PC-3 (cell line): ENCODE measurements at regions not wholly inside any gene's neighbourhood (a gene's known extent, or its start where the extent isn't known, plus 50 kb on each side); places are given as distances from the start of the nearest gene placed in this dataset.

Experiments
- ATAC-seq: fragments of 200-7000 bp; cut with Tn5 transposase; 2 replicates; pipeline ENCODE4 v1.9.1; 2020; ENCODE audit warnings: mild to moderate bottlenecking, moderate library complexity
- BruUV-seq: library from RNA; stranded (reverse); fragments of 400-500 nt; replicated peaks from 2 replicates; lab custom pipeline; 2021; lab: Mats Ljungman, UMichigan
- CTCF ChIA-PET: fragments of 300-600 bp; sonication (Branson Sonifier 250); formaldehyde crosslinking; loops from one replicate; lab custom pipeline; 2022; ENCODE audit warnings: antibody characterized with exemption; lab: Charles Lee
- POLR2A ChIA-PET: fragments of 300-600 bp; sonication (Branson Sonifier 250); formaldehyde crosslinking; loops from one replicate; lab custom pipeline; 2022; ENCODE audit warnings: antibody characterized with exemption; ENCODE audit not compliant: unreplicated experiment; lab: Charles Lee
- DNase-seq: peaks from one replicate; pipeline ENCODE4 v3.0.0-alpha.2; 2015
- H2AFZ ChIP-seq: fragments of 300-600 bp; sonication (generic); 2 replicates; pipeline ENCODE4 v1.6.0; 2016; ENCODE audit warnings: antibody characterized with exemption, low read length
- H3F3A ChIP-seq: fragments of 300-600 bp; sonication (generic); one replicate; pipeline ENCODE4 v1.6.0; 2017; ENCODE audit warnings: antibody characterized with exemption, low read length, control low read depth, mild to moderate bottlenecking; ENCODE audit not compliant: unreplicated experiment
- H3K27ac ChIP-seq: fragments of 300-600 bp; sonication (generic); 2 replicates; pipeline ENCODE4 v1.5.1; 2016; ENCODE audit warnings: mild to moderate bottlenecking, low read length
- H3K27me3 ChIP-seq: fragments of 300-600 bp; sonication (generic); 2 replicates; pipeline ENCODE4 v1.6.1; 2016; ENCODE audit warnings: low read length, mixed read lengths
- H3K36me3 ChIP-seq: fragments of 300-600 bp; sonication (generic); 2 replicates; pipeline ENCODE4 v1.6.1; 2016; ENCODE audit warnings: low read depth, mixed run types, low read length, mixed read lengths
- H3K4me1 ChIP-seq: fragments of 300-600 bp; sonication (generic); 2 replicates; pipeline ENCODE4 v1.5.1; 2016; ENCODE audit warnings: low read length; ENCODE audit not compliant: insufficient read depth
- H3K4me2 ChIP-seq: fragments of 300-600 bp; sonication (generic); 2 replicates; pipeline ENCODE4 v1.6.0; 2016; ENCODE audit warnings: low read length
- H3K4me3 ChIP-seq: fragments of 300-600 bp; sonication (generic); 2 replicates; pipeline ENCODE4 v1.5.1; 2016; ENCODE audit warnings: mild to moderate bottlenecking, low read length, mixed read lengths
- H3K79me2 ChIP-seq: fragments of 300-600 bp; sonication (generic); 2 replicates; pipeline ENCODE4 v1.6.1; 2017; ENCODE audit warnings: low read length, mixed read lengths
- H3K9ac ChIP-seq: fragments of 300-600 bp; sonication (generic); 2 replicates; pipeline ENCODE4 v1.6.0; 2016; ENCODE audit warnings: mild to moderate bottlenecking, low read length
- H3K9me2 ChIP-seq: fragments of 300-600 bp; sonication (generic); replicated peaks from 2 replicates; pipeline ENCODE4 v1.6.1; 2016; ENCODE audit warnings: mixed run types, low read length, mixed read lengths
- H3K9me3 ChIP-seq: fragments of 300-600 bp; sonication (generic); 2 replicates; pipeline ENCODE4 v1.6.1; 2016; ENCODE audit warnings: low read length, mixed read lengths
- H4K20me1 ChIP-seq: fragments of 300-600 bp; sonication (generic); 2 replicates; pipeline ENCODE4 v1.6.1; 2016; ENCODE audit warnings: low read length, mixed read lengths
- EZH2 ChIP-seq: fragments of 300-600 bp; sonication (generic); IDR thresholded peaks from one replicate; pipeline ENCODE4 v1.6.1; 2017; ENCODE audit warnings: antibody characterized with exemption, mild to moderate bottlenecking, low read length; ENCODE audit not compliant: unreplicated experiment
- EZH2phosphoT487 ChIP-seq: fragments of 300-600 bp; sonication (generic); IDR thresholded peaks from 2 replicates; pipeline ENCODE4 v1.6.1; 2018; ENCODE audit warnings: mild to moderate bottlenecking, antibody characterized with exemption, low read length, borderline replicate concordance
- intact Hi-C: fragments of 100-400 bp; cut with micrococcal nuclease; formaldehyde crosslinking; loops from 2 replicates; pipeline ENCODE4 v1.9.0; 2023
- TF ChIP-seq, protein P1 (sequence below): fragments of 300-600 bp; sonication (generic); conservative IDR thresholded peaks from 2 replicates; pipeline ENCODE4 v1.5.1; 2017; ENCODE audit warnings: antibody characterized with exemption, low read depth, mild to moderate bottlenecking, low read length

GRCh38 chr6:139612135-139612465, 237.7 kb upstream of the CITED2 start:
- ChIA-PET CTCF (no interaction called here), POLR2A (no interaction called here)
- intact Hi-C loops = no loop called here
- TF ChIP-seq, protein P1, sequence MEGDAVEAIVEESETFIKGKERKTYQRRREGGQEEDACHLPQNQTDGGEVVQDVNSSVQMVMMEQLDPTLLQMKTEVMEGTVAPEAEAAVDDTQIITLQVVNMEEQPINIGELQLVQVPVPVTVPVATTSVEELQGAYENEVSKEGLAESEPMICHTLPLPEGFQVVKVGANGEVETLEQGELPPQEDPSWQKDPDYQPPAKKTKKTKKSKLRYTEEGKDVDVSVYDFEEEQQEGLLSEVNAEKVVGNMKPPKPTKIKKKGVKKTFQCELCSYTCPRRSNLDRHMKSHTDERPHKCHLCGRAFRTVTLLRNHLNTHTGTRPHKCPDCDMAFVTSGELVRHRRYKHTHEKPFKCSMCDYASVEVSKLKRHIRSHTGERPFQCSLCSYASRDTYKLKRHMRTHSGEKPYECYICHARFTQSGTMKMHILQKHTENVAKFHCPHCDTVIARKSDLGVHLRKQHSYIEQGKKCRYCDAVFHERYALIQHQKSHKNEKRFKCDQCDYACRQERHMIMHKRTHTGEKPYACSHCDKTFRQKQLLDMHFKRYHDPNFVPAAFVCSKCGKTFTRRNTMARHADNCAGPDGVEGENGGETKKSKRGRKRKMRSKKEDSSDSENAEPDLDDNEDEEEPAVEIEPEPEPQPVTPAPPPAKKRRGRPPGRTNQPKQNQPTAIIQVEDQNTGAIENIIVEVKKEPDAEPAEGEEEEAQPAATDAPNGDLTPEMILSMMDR = no peak
- TF ChIP-seq EZH2 (no peak), EZH2phosphoT487 (no peak)
- H3K9me2 ChIP-seq = no peaks in the 10 kb centered on the region
- no peaks in the 10 kb centered on the region for H3K79me2 ChIP-seq
- no peaks in the 10 kb centered on the region for H4K20me1 ChIP-seq
- H3K4me2 ChIP-seq = no peak overlapping the region
- no peaks in the 10 kb centered on the region for H3K4me1 ChIP-seq
- H3K9ac ChIP-seq = no peak overlapping the region
- no peaks in the 10 kb centered on the region for H3F3A ChIP-seq
- BruUV-seq = no TSS peak
- no peaks in the 10 kb centered on the region for H3K36me3 ChIP-seq
- H3K4me3 ChIP-seq = no peak overlapping the region
- no peaks in the 10 kb centered on the region for H3K27me3 ChIP-seq
- DNase-seq (no peak), ATAC-seq (no peak)
- no peak overlapping the region for H2AFZ ChIP-seq
- H3K9me3 ChIP-seq = no peaks in the 10 kb centered on the region
- no peak overlapping the region for H3K27ac ChIP-seq

GRCh38 chr6:139611327-139612134, 237.1 kb upstream of the CITED2 start:
- no TSS peak for BruUV-seq
- H3K27me3 ChIP-seq = no peaks in the 10 kb centered on the region
- no peaks in the 10 kb centered on the region for H3K9me2 ChIP-seq
- CTCF ChIA-PET = no interaction called here
- intact Hi-C loops = no loop called here
- no peaks in the 10 kb centered on the region for H3K36me3 ChIP-seq
- no peaks in the 10 kb centered on the region for H3K79me2 ChIP-seq
- H3K4me1 ChIP-seq = no peaks in the 10 kb centered on the region
- no peak for DNase-seq
- TF ChIP-seq, protein P1 = no peak
- no peak for TF ChIP-seq EZH2phosphoT487
- TF ChIP-seq EZH2 = no peak
- H4K20me1 ChIP-seq = no peaks in the 10 kb centered on the region
- no peak overlapping the region for H3K4me2 ChIP-seq
- H3K27ac ChIP-seq = no peak overlapping the region
- H3K4me3 ChIP-seq = no peak overlapping the region
- no peaks in the 10 kb centered on the region for H3F3A ChIP-seq
- no peak overlapping the region for H2AFZ ChIP-seq
- POLR2A ChIA-PET = no interaction called here
- H3K9me3 ChIP-seq = no peaks in the 10 kb centered on the region
- no peak overlapping the region for H3K9ac ChIP-seq
- no peak for ATAC-seq
